Hepatocyte (in vitro differentiated cells): ENCODE measurements at regions not wholly inside any gene's neighbourhood (a gene's known extent, or its start where the extent isn't known, plus 50 kb on each side); places are given as distances from the start of the nearest gene placed in this dataset.

Experiments used
- CTCF ChIP-seq: fragments of 200-600 bp; sonication (generic); IDR thresholded peaks from 2 replicates; pipeline ENCODE4 v1.5.1; 2016; ENCODE audit warnings: antibody characterized with exemption, mild to moderate bottlenecking; ENCODE audit not compliant: poor library complexity
- EZH2 ChIP-seq: fragments of 200-600 bp; sonication (generic); IDR thresholded peaks from 2 replicates; pipeline ENCODE4 v1.6.1; 2016; ENCODE audit warnings: antibody characterized with exemption, mild to moderate bottlenecking, borderline replicate concordance

GRCh38 chr9:99626426-99626825 is 195.3 kb upstream of the NR4A3 start:
- TF ChIP-seq CTCF: no peak
- no peak for TF ChIP-seq EZH2
